Renal cortex interstitium (tissue), 11 donors: ENCODE measurements at regions not wholly inside any gene's neighbourhood (a gene's known extent, or its start where the extent isn't known, plus 50 kb on each side); places are given as distances from the start of the nearest gene placed in this dataset.
"Not testable (repeated sequence)": the region's sequence is repeated elsewhere in the genome, so short reads cannot be mapped to it uniquely, and the experiment has no call there.

Source experiments
- DNase-seq, 11 donors: peaks; one replicate each; pipeline ENCODE4 v3.0.0-alpha.2; 2013; ENCODE audit warnings: low read depth in 9 of 11, low spot score in 4 of 11; ENCODE audit errors: extremely low read depth in 1 of 11

- no peak for DNase-seq
Observed at GRCh38 chr6:126188279-126188909, 151.5 kb upstream of the CENPW start.

GRCh38 chr6:126195625-126196236 lies 144.2 kb upstream of the CENPW start:
- no peak for DNase-seq

- DNase-seq = peak in 5 of 11 donors; percentile 18 to 59 (median 44)
Observed at GRCh38 chr6:126198631-126199030, 141.3 kb upstream of the CENPW start.

- DNase-seq = no peak
Observed at GRCh38 chr6:126199466-126199865, 140.4 kb upstream of the CENPW start.

- no peak for DNase-seq
Observed at GRCh38 chr6:126202707-126203106, 137.2 kb upstream of the CENPW start.

GRCh38 chr6:126204126-126204525 lies 135.8 kb upstream of the CENPW start:
- DNase-seq = no peak

GRCh38 chr6:126204598-126204997 lies 135.3 kb upstream of the CENPW start:
- DNase-seq = no peak

- DNase-seq = no peak
Observed at GRCh38 chr6:126206504-126207246, 133.2 kb upstream of the CENPW start.

GRCh38 chr6:126210398-126211075 lies 129.4 kb upstream of the CENPW start:
- no peak for DNase-seq

GRCh38 chr6:126217497-126217896 lies 122.4 kb upstream of the CENPW start:
- DNase-seq = no peak

GRCh38 chr6:126220901-126221300 lies 119.0 kb upstream of the CENPW start:
- not testable (repeated sequence) for DNase-seq

- peak in 10 of 11 donors; percentile 28 to 78 (median 61) for DNase-seq
Observed at GRCh38 chr6:126227833-126228702, 111.8 kb upstream of the CENPW start.

- DNase-seq = peak in 2 of 11 donors; percentile 8 to 11
Observed at GRCh38 chr6:126232671-126233070, 107.2 kb upstream of the CENPW start.

- no peak for DNase-seq
Observed at GRCh38 chr6:126233192-126233591, 106.7 kb upstream of the CENPW start.

GRCh38 chr6:126235363-126235762 lies 104.6 kb upstream of the CENPW start:
- DNase-seq = no peak

- DNase-seq = no peak
Observed at GRCh38 chr6:126245077-126245476, 94.8 kb upstream of the CENPW start.

GRCh38 chr6:126252154-126252553 lies 87.8 kb upstream of the CENPW start:
- no peak for DNase-seq

- no peak for DNase-seq
Observed at GRCh38 chr6:126253431-126253830, 86.5 kb upstream of the CENPW start.

GRCh38 chr6:126258150-126258549 lies 81.8 kb upstream of the CENPW start:
- no peak for DNase-seq
